Transverse colon (tissue), 3 donors: ENCODE measurements at regions not wholly inside any gene's neighbourhood (a gene's known extent, or its start where the extent isn't known, plus 50 kb on each side); places are given as distances from the start of the nearest gene placed in this dataset.

Source experiments
- POLR2A ChIP-seq: fragments of 450-650 bp; IDR thresholded peaks from one replicate; pipeline ENCODE4 v1.6.1; 2016; ENCODE audit warnings: antibody characterized with exemption, mild to moderate bottlenecking, moderate library complexity
- TF ChIP-seq, protein P1 (sequence below), 5 experiments: fragments of 200-600 bp in 3 of 5; fragments of 450-650 bp in 2 of 5; sonication (generic) in 3 of 5; IDR thresholded peaks; 1 replicate in 2 of 5; 2 replicates in 3 of 5; pipeline ENCODE4 v1.5.1; 2016 to 2017; ENCODE audit warnings: antibody characterized with exemption in 5 of 5, inconsistent platforms in 3 of 5, mild to moderate bottlenecking in 2 of 5, moderate library complexity in 1 of 5

GRCh38 chr4:125518281-125518680 lies 203.5 kb downstream of the FAT4 start:
- no peak for TF ChIP-seq POLR2A
- TF ChIP-seq, protein P1, sequence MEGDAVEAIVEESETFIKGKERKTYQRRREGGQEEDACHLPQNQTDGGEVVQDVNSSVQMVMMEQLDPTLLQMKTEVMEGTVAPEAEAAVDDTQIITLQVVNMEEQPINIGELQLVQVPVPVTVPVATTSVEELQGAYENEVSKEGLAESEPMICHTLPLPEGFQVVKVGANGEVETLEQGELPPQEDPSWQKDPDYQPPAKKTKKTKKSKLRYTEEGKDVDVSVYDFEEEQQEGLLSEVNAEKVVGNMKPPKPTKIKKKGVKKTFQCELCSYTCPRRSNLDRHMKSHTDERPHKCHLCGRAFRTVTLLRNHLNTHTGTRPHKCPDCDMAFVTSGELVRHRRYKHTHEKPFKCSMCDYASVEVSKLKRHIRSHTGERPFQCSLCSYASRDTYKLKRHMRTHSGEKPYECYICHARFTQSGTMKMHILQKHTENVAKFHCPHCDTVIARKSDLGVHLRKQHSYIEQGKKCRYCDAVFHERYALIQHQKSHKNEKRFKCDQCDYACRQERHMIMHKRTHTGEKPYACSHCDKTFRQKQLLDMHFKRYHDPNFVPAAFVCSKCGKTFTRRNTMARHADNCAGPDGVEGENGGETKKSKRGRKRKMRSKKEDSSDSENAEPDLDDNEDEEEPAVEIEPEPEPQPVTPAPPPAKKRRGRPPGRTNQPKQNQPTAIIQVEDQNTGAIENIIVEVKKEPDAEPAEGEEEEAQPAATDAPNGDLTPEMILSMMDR (IDR thresholded peaks at IDR 0.05) = no peak
